ENCODE measurements at regions not wholly inside any gene's neighbourhood (a gene's known extent, or its start where the extent isn't known, plus 50 kb on each side); places are given as distances from the start of the nearest gene placed in this dataset.

- TF ChIP-seq EZH2 (IDR thresholded peaks at IDR 0.05) (no peak), POLR2AphosphoS5 (IDR thresholded peaks at IDR 0.05; ENCODE audit: borderline replicate concordance, low read depth, low read length) (no peak), FOXP2 (optimal IDR thresholded peaks at IDR 0.05; ENCODE audit: control extremely low read depth, extremely low read length, insufficient read depth) (no peak)
Measured at GRCh38 chr18:55031979-55032378, 72.7 kb upstream of the CCDC68 start.
